ENCODE measurements at regions not wholly inside any gene's neighbourhood (a gene's known extent, or its start where the extent isn't known, plus 50 kb on each side); places are given as distances from the start of the nearest gene placed in this dataset.
"Not testable (repeated sequence)": the region's sequence is repeated elsewhere in the genome, so short reads cannot be mapped to it uniquely, and the experiment has no call there.

DNA sequence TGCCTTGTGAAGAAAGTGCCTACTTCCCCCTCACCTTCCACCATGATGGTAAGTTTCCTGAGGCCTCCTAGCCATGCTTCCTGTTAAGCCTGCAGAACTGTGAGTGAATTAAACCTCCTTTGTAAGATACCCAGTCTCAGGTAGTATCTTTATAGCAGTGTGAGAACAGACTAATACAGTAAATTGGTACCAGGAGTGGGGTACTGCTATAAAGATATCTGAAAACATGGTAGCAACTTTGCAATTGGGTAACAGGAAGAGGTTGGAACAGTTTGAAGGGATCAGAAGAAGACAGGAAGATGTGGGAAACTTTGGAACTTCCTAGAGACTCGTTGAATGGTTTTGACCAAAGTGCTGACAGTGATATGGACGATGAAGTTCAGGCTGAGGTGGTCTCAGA, 550.3 kb upstream of the ADAMTS5 start:
- DNase-seq (ENCODE audit: low spot score) = not testable (repeated sequence)

DNA sequence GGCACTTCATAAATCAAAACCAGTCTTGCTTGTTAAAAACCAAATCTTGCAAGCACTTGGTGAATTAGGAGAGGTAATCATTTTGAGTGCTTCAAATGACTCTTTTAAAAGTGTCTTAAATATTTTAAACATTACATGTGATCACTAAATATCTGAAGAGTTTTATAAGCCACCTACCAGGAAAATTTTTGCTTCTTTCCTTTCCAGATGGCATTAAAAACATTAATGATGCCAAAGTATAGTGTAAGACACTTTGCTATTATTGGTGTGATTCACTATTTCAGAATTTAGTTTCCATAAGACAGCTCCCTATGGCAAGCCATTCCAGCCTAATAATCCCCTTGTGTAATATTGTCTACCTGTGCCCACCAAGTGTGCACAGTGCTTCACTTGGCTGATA, 548.8 kb upstream of the ADAMTS5 start:
- no peak for DNase-seq (ENCODE audit: low spot score)

DNA sequence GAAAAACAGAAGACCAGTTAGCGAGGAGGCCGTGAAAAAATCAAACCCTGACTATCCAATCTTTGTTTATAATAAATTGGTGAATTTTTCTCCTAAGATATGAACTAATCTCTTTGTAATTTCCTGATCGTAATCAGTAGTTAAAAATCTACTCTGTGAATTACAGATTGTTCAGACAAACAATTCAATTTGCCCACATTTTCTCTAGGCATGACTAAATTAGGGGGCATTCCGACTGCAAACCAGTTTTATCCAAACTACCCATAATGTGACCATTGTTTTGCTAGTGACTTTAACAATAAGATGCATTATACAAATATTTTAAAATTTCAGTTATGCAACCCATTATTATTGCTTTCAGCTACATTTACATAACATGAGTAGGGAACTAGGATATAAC, 546.9 kb upstream of the ADAMTS5 start:
- DNase-seq (ENCODE audit: low spot score) = peak; percentile 69

DNA sequence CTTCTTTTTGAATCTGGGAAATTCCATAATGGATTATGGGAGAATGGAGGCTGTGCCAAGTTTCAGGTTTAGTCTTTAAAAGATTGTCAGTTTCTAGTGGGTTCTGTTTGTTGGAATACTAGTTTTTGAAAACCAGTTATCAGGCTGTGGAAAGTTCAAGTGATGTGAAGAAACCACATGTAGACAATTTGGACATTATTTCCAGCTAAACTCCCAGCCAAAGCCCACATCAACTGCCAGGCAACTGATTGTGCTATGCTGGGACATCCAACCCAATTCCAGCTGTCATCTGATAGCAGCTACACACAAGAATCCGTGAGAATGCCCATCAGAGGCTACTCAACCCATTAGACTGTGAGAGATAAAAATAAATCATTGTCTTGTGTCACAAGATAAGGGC, 546.1 kb upstream of the ADAMTS5 start:
- DNase-seq (ENCODE audit: low spot score) = peak; percentile 4

DNA sequence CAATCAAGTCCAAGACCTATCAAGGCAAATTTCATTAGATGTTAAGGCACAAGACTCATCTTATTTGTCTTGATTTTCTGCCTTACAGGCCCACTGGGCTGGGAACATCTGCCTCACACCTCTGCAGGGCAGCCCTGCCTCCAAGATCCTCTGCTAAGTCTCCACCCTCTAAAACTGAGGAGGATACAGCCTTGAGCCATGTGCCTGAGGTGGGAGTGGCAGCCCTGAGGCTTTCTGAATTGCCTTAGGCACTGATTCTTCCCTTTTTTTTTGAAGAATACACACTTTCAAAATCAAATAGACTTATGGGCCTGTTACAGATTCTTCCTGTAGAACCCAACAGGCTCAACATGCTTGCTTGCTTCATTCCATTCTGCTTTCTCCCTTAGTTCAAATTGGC, 544.3 kb upstream of the ADAMTS5 start:
- DNase-seq (ENCODE audit: low spot score) = no peak

DNA sequence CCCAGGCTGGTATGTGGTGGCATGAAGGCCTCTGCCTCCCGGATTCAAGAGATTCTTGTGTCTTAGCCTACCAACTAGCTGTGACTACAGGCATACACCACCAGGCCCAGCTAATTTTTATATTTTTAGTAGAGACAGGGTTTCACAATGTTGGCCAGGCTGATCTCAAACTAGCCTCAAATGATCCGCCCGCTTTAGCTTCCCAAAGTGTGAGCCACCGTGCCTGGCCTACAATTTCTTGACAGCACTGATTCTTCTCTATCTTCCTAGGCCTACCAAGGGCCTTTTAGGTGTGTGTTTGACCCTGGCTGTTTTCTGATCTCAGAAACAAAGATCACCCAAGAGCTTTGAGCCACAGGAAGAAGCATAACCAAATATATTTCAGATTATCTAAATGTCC, 540.8 kb upstream of the ADAMTS5 start:
- DNase-seq (ENCODE audit: low spot score) = no peak

DNA sequence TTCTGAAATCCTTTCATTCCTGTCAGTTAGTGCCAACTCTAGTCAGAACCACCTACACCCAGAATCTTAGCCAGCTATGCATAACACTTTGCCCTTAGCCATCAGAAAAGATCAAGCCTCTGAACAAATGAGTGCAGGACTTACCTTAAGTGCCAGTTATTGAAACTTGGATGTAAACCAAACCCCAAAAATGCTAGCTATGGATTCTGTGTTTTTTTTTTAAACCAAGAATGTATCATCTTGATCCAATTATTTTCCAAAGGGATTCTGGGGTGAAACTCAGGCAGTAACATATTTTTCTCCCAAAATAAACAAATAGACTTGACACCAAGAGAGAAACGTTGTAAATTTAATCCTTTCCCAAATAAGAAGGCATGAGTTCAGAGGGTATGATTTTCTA, 538.6 kb upstream of the ADAMTS5 start:
- no peak for DNase-seq (ENCODE audit: low spot score)

DNA sequence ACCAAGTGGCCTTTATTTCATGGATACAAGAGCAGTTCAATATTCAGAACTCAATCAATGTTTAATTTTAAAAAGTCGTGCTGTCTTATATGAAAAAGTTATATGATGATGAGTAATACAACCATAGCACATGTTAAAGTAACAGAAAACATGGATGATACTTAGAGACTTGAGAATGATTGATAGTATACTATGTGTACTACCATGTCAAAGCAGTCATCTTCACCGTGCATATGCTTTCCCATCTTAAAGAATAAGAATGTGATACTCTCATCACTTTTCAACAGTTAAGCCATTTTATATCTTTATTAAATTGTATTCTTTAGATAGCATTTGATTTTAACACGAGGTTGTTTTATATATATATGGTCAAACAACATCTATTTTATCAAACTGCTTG, 535.9 kb upstream of the ADAMTS5 start:
- no peak for DNase-seq (ENCODE audit: low spot score)

DNA sequence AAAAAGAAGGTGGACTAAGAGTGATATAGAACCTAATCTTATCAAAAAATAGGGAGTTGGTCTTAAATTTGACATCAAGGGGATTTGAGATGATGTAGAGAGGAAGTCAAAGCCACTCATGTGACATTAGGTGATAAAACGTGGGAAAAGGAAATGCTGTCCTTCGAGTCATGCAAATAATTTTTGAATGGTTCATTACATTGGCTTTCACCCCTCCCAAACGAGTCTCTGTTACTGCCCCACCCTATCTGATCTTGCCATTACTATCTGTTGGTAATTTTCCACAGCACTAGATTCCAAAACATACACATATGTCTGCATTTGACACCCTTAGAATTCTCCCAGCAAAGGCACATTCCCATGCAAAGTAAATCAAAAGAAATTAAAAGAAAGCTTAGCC, 531.1 kb upstream of the ADAMTS5 start:
- DNase-seq (ENCODE audit: low spot score) = no peak

DNA sequence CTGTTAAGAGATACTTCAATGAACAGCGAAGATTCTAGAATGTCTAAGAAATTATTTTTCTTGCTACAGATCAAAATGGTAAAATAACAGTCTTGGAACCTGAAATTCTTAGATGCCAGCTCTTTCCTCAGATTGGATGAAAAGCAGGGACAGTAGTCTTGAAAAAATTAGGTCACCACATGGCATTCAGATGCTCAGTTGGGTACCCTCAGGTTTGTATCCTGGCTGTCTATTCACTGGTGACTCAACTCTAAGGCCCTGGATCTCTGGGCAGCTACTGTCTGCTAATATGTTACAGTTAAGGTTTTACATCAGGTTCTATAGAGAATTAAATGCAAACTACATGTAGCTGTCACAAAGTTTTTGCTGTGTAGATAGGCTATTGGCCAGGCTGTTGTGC, 528.9 kb upstream of the ADAMTS5 start:
- DNase-seq (ENCODE audit: low spot score) = no peak

DNA sequence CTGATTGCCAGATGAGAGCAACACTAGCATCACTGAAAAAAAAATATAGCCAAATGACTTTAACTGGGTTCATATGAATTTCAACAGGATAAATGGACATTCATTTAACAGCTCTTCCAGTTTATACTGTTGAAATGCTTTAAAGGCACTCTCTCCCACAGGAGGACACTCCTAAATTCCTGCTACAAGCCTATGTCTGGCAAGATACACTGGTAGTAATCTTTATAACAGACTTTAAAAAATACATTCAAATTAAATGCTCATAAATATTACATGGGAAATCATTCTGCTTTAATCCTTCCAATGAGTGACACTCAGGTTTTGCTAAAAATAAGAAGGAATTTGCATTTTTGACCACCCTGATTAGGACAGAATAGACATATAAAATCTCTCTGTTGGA, 526.7 kb upstream of the ADAMTS5 start:
- DNase-seq (ENCODE audit: low spot score) = no peak

DNA sequence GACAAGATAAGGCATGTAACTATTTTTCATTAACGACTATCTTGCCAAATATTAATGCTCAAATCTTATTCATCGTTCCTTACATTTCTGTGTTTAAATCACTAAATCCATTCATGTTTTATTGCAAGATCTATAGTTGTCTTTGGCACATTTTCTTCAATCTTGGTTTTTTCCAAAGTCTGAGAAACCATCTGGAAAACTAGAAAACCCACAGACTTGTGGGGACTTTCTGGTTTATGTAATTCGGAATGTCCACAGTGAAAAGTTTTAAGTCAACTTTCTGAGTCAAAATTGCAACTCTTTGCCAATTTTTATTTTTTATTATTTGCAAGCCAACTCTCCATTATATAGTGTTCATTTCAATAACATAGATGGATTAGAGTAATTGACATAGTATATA, 520.8 kb upstream of the ADAMTS5 start:
- no peak for DNase-seq (ENCODE audit: low spot score)

DNA sequence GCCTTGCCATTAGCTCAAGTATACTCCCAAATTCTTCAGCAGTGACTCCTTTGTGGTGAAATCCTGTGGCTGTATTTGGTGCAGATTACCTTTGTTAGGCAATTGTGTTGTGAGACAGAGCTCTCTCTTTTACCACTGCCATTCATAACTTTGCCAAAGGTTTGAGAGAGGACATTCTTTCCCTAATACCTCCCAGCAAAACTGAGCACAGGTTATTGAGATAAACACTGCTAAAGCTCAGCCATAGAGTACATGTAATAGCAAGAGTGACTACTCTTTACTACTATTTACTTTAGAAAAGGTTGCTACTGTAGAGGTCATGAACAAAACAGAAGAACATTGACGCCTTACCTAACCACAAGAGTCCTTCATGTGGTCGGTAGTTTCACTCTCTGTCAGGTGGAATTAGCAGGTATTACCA, 514.0 kb upstream of the ADAMTS5 start:
- no peak for DNase-seq (ENCODE audit: low spot score)

DNA sequence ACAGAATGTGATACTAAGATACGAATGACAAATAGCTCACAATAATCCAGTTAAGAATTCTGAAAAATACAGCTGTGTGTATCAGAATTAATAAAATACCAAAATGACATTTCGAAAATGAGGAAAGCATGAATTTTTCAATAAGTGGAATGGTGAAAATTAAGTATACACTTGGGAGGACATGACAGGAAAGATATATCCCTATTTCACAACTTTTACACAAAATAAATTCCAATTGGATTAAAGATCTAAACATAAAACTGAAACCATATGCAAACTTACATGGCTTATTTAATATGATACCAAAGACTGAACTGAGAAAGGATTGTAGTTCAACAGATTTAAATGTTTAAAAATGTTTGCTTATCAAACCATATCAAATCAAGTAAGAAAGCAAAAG, 510.4 kb upstream of the ADAMTS5 start:
- no peak for DNase-seq (ENCODE audit: low spot score)

DNA sequence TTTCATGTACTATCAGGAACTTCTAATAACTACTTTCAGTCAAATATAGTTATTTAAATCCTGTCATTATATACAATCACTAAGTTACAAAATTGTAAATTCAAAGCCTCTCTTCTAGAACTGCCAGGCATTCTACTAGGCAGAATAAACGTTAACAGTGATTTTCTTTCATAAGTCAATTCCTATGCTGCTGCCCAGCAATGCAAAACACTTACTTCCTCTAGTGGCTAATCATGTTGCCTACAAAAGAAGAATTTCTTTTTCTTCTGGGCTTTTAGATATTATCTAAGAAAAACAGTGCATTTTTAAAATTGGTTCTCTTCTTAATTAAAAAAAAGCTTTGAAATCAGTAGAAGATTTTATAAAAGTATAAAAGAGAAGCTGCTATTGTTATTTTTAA, 509.8 kb upstream of the ADAMTS5 start:
- DNase-seq (ENCODE audit: low spot score) = peak; percentile 48

DNA sequence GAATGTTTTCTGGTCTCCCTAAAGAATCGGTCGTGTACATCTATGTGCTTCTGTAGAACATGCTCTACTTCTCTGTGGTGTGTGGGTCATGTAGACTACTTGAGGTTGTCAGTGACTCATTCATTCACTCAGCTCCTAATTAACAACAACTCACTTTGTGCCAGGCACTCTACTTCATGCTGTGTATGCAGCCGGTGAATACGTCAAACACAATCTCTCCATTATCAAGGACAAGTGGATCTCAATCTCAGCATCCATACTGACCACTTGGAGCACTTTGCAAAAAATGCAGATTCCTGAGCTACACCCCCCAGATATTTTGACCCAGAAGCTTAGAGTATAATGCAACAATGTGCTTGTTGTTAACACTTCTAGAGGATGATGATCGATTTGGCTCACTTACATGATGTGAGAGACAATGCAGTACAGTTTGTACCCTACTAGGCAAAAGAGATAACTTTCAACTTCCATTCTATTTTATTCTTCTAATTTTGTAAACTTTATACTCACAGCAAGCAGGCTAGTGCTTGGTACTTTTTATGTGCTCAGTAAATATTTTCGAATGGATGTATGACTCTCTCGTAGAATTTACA, 508.6 kb upstream of the ADAMTS5 start:
- peak; percentile 5 for DNase-seq (ENCODE audit: low spot score)

DNA sequence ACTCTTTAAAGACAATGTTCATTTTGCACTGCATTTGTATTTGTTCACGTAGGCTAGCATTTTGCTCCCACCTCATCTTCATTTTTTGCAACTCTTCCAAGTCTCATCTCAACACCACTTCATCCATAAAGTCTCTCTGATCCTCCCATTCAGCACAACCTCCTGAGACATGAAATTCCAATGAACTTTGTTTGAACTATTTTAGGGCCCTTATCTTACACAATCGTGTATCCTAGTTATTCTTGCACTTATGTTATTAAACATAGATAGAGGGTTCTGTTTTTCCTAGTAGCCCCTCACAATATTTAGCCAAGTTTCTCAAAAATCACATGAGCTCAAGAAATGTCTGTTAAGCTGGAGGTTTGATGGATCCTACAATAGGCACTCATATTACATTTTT, 500.5 kb upstream of the ADAMTS5 start:
- DNase-seq (ENCODE audit: low spot score) = no peak

DNA sequence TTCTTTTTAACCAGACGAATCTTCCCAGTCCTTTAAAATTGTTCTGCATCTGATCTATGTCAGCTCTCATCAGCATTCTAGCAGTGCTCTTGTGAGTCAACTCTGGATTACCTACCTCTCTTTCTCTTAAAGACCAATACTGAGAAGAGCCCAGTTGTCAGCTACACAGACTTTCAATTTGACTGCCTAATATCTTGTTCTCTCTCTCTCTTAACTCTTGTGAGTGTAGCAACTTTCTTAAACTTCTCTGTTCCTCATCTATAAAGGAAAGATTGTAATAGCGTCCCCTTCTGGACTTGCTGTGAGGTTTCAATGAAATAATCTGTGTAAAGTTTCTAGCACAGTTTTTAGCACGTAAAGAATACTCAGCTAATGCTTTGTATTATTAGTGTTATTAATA, 499.3 kb upstream of the ADAMTS5 start:
- no peak for DNase-seq (ENCODE audit: low spot score)

DNA sequence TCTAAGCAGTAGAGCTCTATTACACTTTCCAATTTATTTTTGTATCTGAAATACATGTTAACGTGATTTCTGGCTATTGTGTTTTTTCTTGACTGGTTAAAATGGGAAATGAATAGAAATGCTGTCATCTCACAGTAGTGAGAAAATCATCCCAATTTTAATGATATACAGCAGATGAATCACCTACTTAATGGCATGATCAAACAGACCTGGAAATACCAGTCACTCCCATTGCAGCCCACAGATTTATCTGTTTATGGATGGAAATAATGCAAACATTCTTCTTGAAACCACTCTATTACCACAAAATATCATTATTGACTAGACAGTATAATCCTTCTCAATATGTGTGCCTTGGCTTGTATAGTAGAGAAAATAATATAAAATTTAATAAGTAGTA, 497.8 kb upstream of the ADAMTS5 start:
- peak; percentile 13 for DNase-seq (ENCODE audit: low spot score)

DNA sequence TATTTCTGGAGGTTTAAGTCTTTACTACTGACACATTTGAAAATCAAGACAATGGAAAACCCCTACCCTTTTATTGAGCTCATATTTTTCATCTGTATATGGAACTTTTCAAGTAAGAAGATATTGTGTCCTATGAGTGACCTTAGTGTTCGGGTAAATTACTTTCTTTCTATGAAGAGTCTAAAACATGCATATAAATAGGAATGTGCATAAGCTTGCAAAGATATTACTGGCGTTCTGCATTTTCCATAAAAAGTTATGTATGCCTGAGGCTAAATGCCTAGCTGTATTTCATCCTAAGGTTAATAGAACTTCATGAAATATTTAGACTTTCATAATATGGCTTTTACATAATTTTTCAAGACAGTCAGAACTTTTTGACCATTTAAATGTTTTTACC, 495.8 kb upstream of the ADAMTS5 start:
- DNase-seq (ENCODE audit: low spot score) = no peak

DNA sequence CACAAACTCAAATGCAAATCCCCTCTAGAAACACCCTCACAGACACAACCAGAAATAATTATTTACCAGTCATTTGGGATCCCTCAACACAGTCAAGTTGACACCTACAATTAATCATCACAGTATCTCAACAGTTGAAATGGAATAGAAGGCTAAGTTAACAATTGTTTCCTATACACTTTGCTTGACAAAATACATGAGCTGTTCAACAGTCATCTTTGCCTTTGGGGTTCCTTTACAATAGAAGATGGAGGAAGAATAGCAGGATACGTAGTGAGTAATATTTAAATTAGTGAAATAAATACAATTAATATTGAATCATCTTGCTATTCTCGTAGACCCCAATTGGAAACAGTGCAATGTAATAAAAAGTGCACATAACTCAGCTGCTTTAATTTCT, 487.3 kb upstream of the ADAMTS5 start:
- DNase-seq (ENCODE audit: low spot score) = no peak

DNA sequence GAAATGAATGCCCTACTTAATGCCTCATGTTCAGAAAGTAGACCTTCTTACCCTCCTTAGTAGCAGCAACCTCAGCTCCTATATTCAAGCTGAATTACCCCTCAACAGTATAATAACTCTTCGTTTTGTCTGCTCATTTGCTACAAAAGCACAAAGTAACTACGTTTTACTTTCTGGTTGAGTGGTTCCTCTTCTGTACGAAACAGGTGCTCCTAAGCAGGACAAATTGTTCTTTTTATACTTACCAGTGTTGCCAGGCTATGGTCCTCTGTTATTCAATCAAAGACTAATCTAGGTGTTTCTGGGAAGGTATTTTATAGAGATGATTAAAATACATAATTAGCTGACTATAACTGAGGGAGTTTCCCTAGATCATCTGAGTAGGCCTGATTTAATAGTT, 484.2 kb upstream of the ADAMTS5 start:
- DNase-seq (ENCODE audit: low spot score) = no peak

DNA sequence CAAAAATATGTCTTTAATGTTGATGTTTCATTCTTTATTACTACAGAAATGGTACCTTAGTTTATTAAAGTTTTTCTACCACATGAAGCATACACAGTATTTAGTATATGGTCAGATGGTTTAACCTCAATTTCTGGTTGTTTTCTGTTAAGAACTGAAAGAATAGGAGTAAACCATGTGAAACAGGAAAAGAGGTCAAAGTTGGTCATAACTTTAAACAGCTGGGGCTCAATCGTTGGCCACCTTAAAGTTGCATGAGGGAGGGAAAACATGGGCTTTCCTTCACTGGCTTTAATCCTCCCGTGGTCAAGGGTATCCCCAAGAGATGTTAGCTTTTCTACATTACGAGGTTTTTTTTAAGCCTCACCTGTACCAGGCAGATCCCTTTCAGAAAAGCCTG, 483.3 kb upstream of the ADAMTS5 start:
- DNase-seq (ENCODE audit: low spot score) = no peak

DNA sequence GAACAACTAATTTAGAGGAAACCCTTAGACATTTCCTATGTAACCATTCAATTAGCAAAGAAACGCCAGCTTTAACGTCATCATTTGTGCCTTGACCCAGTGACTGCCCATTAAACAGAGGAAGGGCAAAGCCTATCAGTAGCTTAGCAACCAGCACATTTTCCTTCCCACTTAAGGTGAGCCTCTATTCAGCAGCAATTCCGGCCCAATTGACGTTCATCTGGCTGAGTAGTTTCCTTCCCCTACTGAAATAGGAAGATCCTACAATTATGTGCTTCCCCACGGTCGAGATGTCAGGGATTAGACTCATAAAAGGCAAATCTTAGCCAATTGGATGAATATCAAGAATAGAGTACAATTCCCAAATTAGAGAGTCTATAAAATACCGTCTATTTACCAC, 482.1 kb upstream of the ADAMTS5 start:
- no peak for DNase-seq (ENCODE audit: low spot score)

DNA sequence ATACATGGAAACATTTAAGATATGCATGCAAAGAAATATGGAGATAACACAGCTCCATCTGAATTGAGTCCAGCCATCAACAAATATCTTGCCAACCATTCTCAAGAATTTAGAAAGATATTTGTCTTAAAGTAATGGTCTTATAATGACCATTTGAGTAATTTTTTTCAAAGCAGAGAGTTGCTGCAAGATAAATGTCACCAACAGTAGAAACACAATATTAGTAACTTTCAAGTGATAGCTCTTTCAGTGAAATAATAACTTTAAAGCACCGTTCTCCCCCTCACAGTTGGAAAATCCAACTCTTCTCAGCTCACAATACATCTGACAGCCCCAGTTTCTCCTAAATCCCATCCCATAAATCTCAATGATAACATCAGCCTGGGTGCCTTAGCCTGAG, 481.0 kb upstream of the ADAMTS5 start:
- DNase-seq (ENCODE audit: low spot score) = no peak

All from COLO829 (cell line).